ENCODE measurements at regions not wholly inside any gene's neighbourhood (a gene's known extent, or its start where the extent isn't known, plus 50 kb on each side); places are given as distances from the start of the nearest gene placed in this dataset.

DNA sequence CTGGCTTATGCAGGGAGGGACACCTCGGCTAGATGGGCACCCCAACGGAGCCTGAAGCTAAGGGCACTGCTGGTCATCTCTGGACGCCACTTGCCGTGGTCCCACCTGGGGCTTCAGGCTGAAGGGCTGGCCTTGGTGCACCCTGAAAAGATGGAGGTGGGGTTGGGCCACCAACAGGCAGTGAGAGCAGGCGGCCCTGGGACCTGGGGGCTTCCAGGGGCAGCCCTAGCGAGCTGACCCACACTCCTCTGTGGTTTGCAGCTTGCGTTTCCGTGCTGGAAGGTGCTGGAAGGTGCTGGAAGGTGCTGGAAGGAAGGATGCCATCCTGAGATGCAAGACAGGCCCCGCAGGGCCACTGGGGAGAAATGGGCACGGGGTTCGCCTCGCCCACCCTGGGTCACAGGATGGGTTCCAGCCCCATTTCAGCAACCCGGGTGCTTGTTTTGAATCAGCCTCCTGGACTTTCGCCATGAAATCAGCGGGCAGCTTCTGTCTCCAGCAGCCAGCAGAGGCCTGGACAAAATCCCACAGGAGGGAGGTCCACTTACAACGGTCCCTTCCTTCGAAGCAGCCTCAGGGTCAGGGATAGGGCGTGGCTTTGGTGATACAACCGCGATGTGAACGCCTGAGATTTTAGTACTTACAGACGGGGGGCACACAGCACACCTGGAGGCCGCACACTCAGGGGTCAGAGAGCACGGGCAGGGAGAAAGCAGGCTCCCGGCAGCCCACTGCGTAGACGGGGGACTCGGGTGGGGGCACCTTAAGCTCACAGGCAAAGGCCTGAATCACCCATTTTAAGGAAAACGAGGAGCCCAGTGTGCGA, 303.1 kb upstream of the IRX4 start:
- DNase-seq = no peak
- peaks cover 2% of the 10 kb centered on the region for H3K4me1 Mint-ChIP-seq
- no peaks in the 10 kb centered on the region for H3K9me3 Mint-ChIP-seq
- H3K27me3 Mint-ChIP-seq = no peaks in the 10 kb centered on the region
- intact Hi-C loops (cut with micrococcal nuclease) = no loop called here
- no peak overlapping the region for H3K27ac Mint-ChIP-seq
- H3K4me3 Mint-ChIP-seq = no peak overlapping the region
- no peaks in the 10 kb centered on the region for H3K36me3 Mint-ChIP-seq (ENCODE audit: low read depth)

DNA sequence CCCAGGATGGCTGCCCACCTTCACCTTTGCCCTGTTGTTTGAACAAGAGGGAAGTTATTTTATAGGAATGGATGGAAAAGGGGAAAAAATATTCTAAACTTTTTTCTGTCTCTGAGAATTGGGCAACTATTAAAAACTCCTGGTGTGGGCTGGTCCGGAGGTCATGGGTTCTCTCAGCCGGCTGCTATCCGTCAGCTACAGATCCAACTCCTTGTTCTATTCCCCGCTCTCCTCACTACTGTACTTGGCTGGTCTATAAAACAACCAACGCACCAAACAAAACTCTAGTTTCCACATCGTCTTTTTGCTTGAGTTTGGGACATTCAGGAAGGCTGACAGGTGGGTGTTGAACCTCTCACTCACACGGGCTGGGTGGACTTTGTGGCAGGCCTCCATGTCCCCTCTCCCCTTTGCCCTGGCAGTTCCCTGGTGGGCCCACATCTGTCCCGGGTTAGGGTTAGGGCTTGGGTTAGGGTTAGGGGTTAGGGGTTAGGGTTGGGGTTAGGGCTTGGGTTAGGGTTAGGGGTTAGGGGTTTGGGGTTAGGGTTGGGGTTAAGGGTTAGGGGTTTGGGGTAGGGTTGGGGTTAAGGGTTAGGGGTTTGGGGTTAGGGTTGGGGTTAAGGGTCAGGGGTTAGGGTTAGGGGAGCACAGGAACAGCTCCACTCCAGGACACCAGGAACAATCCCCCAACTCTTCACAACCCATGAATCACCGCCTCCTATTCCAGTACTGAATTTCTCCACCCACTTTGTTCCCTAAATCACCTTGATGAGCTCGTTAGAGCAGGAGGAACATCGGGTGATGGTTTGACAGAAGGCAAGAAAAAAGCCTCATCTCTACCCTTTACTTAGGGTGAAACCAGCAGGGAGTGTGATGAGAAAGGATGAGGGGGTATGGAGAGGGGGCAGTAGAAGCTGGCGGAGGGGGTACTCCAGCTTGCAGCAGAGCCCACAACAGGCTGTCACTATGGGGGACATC, 302.1 kb upstream of the IRX4 start:
- Mint-ChIP-seq H3K9me3 (no peaks in the 10 kb centered on the region), H3K4me1 (peaks cover 2% of the 10 kb centered on the region), H3K4me3 (no peak overlapping the region), H3K27ac (no peak overlapping the region), H3K36me3 (ENCODE audit: low read depth) (no peaks in the 10 kb centered on the region), H3K27me3 (no peaks in the 10 kb centered on the region)
- intact Hi-C loops (cut with micrococcal nuclease) = no loop called here
- no peak for DNase-seq

DNA sequence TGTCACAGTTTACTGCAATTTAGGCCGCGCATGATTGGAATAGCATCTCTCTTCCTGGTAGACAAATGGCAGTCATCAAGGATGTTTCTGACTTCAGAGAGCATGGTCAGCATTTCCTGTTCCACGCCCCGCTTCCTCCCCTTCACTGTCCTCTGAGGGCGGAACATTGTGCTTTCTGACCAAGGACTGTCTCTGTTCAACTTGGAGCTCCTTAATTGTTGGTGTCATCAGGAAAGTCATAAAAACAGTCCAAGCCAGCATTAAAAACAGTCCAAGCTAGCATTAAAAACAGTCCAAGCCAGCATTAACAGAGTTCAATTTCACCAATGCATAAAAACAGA, 301.3 kb upstream of the IRX4 start:
- Mint-ChIP-seq H3K27ac (no peak overlapping the region), H3K4me3 (no peak overlapping the region), H3K9me3 (no peaks in the 10 kb centered on the region), H3K27me3 (no peaks in the 10 kb centered on the region), H3K36me3 (ENCODE audit: low read depth) (no peaks in the 10 kb centered on the region), H3K4me1 (peaks cover 2% of the 10 kb centered on the region)
- no peak for DNase-seq
- intact Hi-C loops (cut with micrococcal nuclease) = no loop called here

DNA sequence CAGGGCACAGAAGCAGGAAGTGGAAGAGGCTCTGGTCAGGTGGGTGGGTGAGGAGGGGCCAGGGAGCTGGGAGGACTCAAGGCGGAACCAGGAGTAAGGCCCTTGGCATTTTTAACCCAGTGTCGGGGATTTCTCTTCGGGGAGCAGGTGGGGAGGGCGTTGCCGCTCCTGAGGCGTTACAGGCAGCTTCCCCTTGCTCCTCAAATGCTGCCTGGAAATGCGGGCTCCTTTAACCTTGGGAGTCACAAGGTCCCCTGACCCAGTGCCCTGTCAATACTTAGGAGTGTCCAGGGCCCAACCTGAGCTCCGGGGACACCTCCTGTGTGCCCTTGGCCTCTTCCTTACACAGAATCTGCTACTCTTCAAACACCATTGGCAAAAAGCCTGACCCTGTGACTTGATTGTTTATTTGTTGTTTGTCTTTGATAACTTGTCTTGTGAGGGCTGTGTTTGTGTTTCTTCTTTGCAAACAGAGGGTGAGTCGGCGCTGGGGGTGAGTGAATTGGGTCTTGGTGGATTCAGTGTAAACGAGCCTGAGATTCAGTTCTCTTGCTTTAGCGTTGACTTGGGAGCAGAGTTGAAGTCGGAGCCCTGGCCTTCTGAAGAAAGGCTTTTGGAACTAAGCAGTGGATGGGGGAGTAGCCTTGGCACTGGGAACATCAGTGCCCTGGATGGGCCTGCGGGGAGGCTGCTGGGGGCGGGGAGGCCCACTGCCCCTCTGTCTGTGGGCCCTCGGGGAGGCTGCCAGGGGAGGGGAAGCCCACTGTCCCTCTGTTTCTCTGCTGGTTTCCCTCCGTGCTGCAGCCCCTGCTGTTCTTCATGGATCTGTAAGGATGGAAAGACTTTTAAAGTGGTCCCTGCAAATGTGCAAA, 300.7 kb upstream of the IRX4 start:
- H3K36me3 Mint-ChIP-seq (ENCODE audit: low read depth) = no peaks in the 10 kb centered on the region
- no peaks in the 10 kb centered on the region for H3K27me3 Mint-ChIP-seq
- no peak for DNase-seq
- intact Hi-C loops (cut with micrococcal nuclease) = no loop called here
- no peak overlapping the region for H3K27ac Mint-ChIP-seq
- H3K4me1 Mint-ChIP-seq = peaks cover 2% of the 10 kb centered on the region
- H3K9me3 Mint-ChIP-seq = no peaks in the 10 kb centered on the region
- no peak overlapping the region for H3K4me3 Mint-ChIP-seq

DNA sequence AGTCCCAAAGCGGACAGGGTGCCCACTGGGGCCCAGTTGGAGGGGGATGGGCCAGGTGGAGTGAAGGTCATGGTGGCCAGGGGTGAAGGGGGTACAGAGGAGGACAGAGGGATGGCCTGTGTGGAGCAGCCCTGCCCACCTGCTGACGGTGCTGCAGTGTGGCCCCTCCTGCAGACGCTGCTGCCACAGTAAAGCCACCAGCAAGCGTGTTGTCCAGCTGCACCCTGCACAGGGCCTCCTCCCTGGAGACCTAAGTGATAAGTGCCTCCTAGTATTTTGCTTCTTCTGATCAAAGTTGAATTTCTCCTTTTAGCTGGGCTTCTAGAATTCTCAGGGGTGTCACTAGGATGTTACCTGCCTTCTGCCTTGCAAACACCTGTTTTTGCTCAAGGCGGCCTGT, 299.3 kb upstream of the IRX4 start:
- Mint-ChIP-seq H3K27me3 (no peaks in the 10 kb centered on the region), H3K27ac (no peak overlapping the region), H3K4me1 (peaks cover 2% of the 10 kb centered on the region), H3K4me3 (no peak overlapping the region), H3K9me3 (no peaks in the 10 kb centered on the region), H3K36me3 (ENCODE audit: low read depth) (no peaks in the 10 kb centered on the region)
- intact Hi-C loops (cut with micrococcal nuclease) = no loop called here
- DNase-seq = no peak

DNA sequence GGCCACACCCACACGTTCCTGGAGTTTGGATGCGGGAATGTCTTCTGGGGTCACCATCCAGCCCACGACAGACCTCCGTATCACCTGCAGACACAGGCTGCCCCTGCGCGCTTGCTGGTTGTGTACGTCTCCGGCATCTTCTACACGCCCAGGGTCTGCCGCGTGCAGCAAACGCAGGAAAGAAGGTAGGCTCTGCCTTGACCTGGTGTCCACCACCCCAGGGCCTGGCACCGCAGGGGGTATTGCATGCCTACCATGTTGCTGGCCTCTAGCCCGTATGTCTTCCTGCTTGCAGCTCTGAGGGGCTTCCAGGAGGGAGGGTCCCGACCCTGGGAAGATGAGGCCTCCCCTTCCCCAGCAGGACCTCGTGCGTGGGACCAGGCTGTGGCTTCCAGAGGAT, 298.8 kb upstream of the IRX4 start:
- Mint-ChIP-seq H3K36me3 (ENCODE audit: low read depth) (no peaks in the 10 kb centered on the region), H3K4me1 (peaks cover 2% of the 10 kb centered on the region), H3K9me3 (no peaks in the 10 kb centered on the region), H3K27me3 (no peaks in the 10 kb centered on the region), H3K4me3 (no peak overlapping the region), H3K27ac (no peak overlapping the region)
- intact Hi-C loops (cut with micrococcal nuclease) = no loop called here
- DNase-seq = no peak

DNA sequence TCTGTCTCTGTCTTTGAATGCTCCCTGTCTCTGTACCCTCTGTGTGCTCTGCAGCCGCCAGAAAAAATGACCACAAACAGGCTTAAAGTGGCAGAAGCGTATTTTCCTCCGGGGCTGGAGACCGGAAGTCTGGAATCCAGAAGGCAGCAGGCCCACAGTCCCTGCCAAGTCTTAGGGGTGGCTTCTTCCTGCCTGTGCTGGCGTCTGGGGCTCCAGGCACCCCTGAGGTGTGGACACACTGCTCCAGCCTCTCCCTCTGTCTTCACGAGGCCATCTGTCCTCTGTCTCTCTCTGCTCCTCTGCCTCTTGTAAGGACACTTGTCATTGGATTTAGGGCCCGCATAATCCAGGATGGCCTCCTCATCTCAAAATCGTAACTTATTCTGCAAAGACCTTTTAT, 298.4 kb upstream of the IRX4 start:
- Mint-ChIP-seq H3K36me3 (ENCODE audit: low read depth) (no peaks in the 10 kb centered on the region), H3K27me3 (no peaks in the 10 kb centered on the region), H3K9me3 (no peaks in the 10 kb centered on the region), H3K27ac (no peak overlapping the region), H3K4me1 (peaks cover 2% of the 10 kb centered on the region), H3K4me3 (no peak overlapping the region)
- intact Hi-C loops (cut with micrococcal nuclease) = no loop called here
- no peak for DNase-seq

DNA sequence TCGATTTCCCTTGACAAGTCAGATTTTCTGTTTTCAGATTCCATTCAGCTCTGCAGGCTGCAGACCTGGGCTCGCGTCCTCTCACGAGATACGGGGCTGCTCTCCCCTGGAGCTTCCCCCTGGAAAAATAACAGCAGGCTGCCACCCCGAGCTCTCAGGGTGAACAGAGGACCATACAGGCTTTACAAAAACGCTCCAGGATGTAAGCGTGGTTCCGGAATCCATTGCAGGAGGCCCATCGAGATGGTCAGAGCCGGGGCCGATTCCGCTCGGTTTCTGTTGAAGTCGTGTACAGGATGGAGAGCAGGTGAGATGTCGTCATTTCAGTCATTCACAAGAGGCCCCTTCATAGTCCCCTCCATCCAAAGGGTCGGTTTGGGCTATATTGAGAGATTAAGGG, 297.7 kb upstream of the IRX4 start:
- no peaks in the 10 kb centered on the region for H3K9me3 Mint-ChIP-seq
- DNase-seq = no peak
- peaks cover 2% of the 10 kb centered on the region for H3K4me1 Mint-ChIP-seq
- no peak overlapping the region for H3K4me3 Mint-ChIP-seq
- intact Hi-C loops (cut with micrococcal nuclease) = no loop called here
- H3K27ac Mint-ChIP-seq = no peak overlapping the region
- H3K36me3 Mint-ChIP-seq (ENCODE audit: low read depth) = no peaks in the 10 kb centered on the region
- H3K27me3 Mint-ChIP-seq = no peaks in the 10 kb centered on the region

DNA sequence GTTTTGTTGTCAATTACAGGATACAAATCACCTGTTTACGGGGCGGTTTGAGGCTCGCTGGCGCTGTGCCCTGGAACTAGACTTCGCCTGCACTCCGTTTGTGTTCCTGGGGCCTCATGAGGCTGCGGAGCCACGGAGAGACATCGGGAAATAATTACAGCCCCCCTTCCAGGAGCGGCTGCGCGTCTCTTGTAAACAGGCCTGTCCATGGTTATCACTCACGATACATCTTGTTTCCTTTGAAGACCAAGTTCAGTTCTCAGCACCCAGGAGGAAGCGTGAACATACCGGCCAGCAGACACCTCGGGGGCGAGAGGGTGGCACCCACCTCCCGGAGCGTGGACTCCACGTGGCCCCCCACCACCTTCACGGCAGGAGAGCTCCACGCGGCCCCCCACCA, 297.1 kb upstream of the IRX4 start:
- intact Hi-C loops (cut with micrococcal nuclease) = no loop called here
- Mint-ChIP-seq H3K9me3 (no peaks in the 10 kb centered on the region), H3K27me3 (no peaks in the 10 kb centered on the region), H3K36me3 (ENCODE audit: low read depth) (no peaks in the 10 kb centered on the region), H3K4me1 (peaks cover 2% of the 10 kb centered on the region), H3K4me3 (no peak overlapping the region), H3K27ac (no peak overlapping the region)
- no peak for DNase-seq

DNA sequence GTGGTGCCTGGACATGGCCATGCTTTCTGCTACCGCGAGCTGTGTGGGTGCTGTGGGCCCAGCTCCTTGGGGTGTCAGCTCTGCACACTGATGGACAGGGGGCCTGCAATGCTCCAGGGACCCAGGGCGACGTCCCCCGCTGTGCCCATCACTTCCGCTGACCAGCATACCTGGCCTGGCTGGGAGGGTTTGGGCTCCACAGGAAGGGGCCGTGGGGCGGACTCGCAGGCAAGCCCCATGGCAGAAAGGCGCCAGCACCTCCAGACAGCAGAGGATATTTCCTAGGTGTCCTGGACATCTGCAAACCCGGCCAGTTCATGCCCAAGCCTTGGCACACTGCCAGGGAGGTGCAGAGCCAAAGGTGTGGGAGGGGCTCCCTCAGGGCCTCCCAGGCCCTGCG, 295.8 kb upstream of the IRX4 start:
- Mint-ChIP-seq H3K27me3 (peaks cover under 1% of the 10 kb centered on the region), H3K27ac (no peak overlapping the region), H3K9me3 (no peaks in the 10 kb centered on the region), H3K4me3 (no peak overlapping the region), H3K4me1 (no peaks in the 10 kb centered on the region), H3K36me3 (ENCODE audit: low read depth) (no peaks in the 10 kb centered on the region)
- intact Hi-C loops (cut with micrococcal nuclease) = no loop called here
- no peak for DNase-seq

DNA sequence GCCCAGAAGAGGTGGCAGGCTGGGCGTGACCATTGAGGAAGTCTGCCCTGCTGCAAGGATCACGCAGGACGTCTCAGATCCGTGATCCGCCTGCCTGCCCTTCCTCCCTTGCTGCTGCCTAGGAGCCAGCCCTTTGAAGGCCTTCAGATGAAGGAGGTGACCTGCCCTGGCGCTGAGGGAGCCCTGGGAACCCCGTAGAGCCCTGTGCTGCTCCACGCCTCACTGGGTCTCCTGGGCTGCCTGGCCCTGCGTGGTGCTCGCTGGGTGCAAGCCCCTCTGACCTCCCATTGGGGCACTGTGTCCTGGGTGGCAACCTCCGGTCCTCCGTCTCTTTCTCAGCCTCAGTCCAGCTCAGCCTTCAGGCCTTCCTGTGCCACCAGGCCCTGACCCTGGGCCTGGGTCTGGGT, 295.3 kb upstream of the IRX4 start:
- H3K9me3 Mint-ChIP-seq = no peaks in the 10 kb centered on the region
- H3K36me3 Mint-ChIP-seq (ENCODE audit: low read depth) = no peaks in the 10 kb centered on the region
- H3K27ac Mint-ChIP-seq = no peak overlapping the region
- no peak overlapping the region for H3K4me3 Mint-ChIP-seq
- H3K4me1 Mint-ChIP-seq = no peaks in the 10 kb centered on the region
- peaks cover 5% of the 10 kb centered on the region for H3K27me3 Mint-ChIP-seq
- no peak for DNase-seq
- intact Hi-C loops (cut with micrococcal nuclease) = no loop called here

DNA sequence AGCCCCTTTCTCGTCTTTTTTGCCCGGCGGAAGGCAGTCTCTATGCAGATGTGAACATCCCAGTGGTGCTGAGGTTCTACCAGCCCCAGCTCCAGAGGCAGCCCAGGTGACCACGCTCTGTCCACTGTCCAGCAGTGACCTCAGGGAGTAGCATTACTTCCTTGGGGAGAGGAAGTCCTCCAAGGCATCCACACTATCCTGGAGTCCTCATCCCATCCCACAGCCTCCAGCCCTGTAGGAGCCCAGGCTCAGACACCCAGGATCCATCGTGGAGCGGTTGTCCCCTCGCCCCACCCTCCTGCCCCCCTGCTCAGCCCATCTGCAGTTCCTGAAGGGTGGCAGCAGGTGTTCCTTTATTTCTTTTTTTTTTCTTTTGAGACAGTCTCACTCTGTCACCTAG, 294.5 kb upstream of the IRX4 start:
- H3K4me1 Mint-ChIP-seq = no peaks in the 10 kb centered on the region
- H3K4me3 Mint-ChIP-seq = no peak overlapping the region
- intact Hi-C loops (cut with micrococcal nuclease) = no loop called here
- no peak for DNase-seq
- no peaks in the 10 kb centered on the region for H3K9me3 Mint-ChIP-seq
- H3K36me3 Mint-ChIP-seq (ENCODE audit: low read depth) = no peaks in the 10 kb centered on the region
- H3K27ac Mint-ChIP-seq = no peak overlapping the region
- peaks cover 6% of the 10 kb centered on the region for H3K27me3 Mint-ChIP-seq

DNA sequence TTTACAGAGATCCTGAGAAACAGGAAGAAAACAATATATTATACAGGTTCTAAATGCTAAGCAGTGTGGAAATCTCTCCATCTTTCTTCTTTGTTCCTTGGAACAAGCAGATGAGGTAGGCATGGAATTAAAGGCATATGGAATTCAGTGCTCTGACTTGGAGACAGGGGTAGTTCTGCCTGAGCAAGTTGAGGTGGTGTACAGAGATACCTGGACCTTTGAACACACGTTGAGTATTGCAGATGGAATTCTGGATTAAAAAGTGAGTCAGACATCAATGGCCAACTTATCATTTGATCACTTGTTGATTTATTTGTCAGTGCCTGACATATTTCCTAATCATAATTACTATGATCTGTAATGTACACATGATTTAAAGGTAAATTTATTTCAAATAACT, 293.9 kb upstream of the IRX4 start:
- no peaks in the 10 kb centered on the region for H3K4me1 Mint-ChIP-seq
- H3K27ac Mint-ChIP-seq = no peak overlapping the region
- no peak for DNase-seq
- no peaks in the 10 kb centered on the region for H3K36me3 Mint-ChIP-seq (ENCODE audit: low read depth)
- intact Hi-C loops (cut with micrococcal nuclease) = no loop called here
- no peaks in the 10 kb centered on the region for H3K9me3 Mint-ChIP-seq
- no peak overlapping the region for H3K4me3 Mint-ChIP-seq
- H3K27me3 Mint-ChIP-seq = peaks cover 6% of the 10 kb centered on the region

Data from activated CD4-positive, alpha-beta T cell treated with anti-CD3 and anti-CD28 coated beads, Interleukin-2, amount 10 ng/mL, durations not matched to agents 24 days and 14 days (primary cell).